Fibroblast of gingiva (primary cell): ENCODE measurements at regions not wholly inside any gene's neighbourhood (a gene's known extent, or its start where the extent isn't known, plus 50 kb on each side); places are given as distances from the start of the nearest gene placed in this dataset.
A peak's percentile ranks its signal among the peaks of the same experiment; 100 is the strongest.
"Not testable (repeated sequence)": the region's sequence is repeated elsewhere in the genome, so short reads cannot be mapped to it uniquely, and the experiment has no call there.

ENCODE experiments used
- DNase-seq: peaks from one replicate; pipeline ENCODE4 v3.0.0-alpha.2; 2011; ENCODE audit warnings: low read depth

DNA sequence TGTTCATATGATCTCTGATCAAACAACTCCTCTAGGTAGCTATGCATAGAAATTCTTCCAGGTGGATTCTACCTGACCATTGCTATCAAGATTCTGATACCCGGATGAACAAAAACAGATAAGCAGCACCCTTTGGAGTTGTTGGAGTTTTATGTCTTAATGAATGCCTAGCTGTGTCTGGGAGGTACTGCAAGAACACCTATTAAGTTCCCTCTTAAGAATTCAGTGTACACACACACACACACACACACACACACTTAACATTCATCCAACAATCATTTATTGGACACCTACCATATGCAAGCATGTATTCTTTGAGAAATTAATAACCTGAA lies 58.1 kb upstream of the FNDC3B start:
- DNase-seq = no peak

DNA sequence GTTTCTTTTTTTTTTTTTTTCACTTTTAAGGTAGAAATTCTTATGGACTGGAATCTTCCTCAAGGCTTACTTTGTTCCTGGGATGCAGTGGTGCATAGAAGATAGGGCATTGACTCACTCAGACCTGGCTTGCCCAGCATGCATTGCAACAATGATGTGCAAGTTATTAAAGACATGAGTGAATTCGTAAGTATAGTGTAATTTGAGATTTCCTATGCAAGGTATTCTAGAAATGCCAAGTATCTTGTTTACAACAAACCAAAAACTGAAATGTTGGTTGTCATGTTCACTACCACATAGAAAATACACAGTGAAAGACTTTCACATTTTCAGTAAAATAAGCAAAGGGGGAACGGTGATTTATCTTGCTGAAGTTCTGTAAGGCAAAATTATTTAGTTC lies 56.5 kb upstream of the FNDC3B start:
- DNase-seq = peak; percentile 84

DNA sequence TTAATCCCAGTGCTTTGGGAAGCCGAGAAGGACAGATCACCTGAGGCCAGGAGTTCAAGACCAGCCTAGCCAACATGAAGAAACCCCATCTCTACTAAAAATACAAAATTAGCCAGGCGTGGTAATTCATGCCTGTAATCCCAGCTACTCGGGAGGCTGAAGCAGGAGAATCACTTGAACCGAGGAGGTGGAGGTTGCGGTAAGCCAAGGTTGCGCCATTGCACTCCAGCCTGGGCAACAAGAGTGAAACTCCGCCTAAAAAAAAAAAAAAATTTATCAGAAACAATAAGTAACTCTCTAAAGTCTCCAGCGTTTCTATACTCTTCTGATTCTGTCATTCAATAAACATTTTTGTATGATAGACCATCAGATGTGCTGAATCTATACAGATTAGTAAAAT lies 55.7 kb upstream of the FNDC3B start:
- not testable (repeated sequence) for DNase-seq

DNA sequence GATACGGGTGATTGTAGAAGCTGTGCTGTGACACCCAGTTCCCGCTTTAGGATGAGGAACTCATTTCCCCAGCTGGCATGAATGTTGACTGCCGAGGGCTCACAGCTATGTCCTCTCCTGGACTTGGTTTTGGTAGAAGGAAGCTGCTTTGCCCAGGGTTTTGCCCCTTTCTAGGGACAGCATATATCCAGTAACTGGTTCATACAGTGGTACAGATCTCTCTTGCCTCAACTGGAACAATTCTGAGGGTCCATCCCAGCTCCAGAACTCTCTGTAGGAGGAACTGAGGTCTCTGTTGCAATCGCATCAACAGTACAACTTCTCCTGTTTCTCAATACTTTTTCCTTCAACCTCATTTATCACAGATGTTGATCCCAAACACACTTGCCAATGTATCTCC lies 54.5 kb upstream of the FNDC3B start:
- peak; percentile 59 for DNase-seq

DNA sequence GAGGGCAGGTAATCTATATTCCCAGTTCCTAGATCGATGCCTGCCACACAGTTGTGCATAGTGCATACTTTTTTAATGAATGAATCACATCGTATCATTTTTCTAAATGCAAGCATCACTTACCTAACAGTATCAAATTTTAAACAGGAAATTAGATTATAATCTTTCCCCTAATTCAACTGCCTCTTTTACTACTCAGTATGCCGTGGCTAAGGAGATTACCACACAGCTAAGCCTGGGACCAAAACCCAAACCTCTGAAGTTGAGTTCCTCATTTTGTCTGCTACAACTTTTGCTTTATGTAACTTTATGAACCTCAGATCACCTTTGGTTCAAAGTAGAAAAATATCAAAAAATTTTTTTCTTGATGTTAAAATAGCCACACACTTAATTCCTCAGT lies 53.2 kb upstream of the FNDC3B start:
- DNase-seq = no peak

DNA sequence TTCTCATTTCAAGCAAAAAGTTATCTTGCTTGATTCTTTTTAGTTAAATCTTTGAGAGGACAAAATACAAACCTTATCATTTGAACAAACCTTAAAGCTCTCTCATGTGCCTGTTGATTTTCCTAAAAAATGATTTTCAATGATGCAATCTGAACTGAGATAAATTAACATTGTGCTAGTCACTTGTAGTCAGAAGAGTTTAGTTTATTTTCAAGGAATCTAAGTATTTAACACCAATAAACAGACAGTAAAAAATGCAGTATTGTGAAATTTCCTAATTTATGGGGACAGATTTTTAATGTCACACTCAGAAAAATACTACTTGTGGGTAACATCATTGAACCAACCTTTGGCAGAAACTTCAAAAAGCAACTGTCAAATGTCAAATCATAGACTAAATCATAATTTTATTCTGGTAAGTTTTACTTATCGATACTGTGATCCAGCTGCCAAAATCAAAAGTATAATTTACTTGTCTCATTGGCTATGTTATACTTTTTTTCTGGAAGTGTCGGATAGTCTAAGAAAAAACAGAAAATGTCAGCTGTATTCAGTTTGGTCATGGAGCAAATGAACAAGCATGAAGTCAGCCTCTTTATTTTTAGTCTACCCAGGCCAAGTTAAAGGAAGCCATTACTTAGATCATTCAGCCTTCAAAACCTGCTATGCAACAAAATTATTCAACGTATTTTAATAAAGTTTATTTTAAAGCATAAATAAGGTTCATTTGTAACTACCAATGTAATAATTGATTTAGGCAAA lies 52.4 kb upstream of the FNDC3B start:
- no peak for DNase-seq
